ENCODE measurements at regions not wholly inside any gene's neighbourhood (a gene's known extent, or its start where the extent isn't known, plus 50 kb on each side); places are given as distances from the start of the nearest gene placed in this dataset.

GRCh38 chr7:121452389-121452788 is 56.3 kb upstream of the FAM3C start:
- Histone ChIP-seq H3K36me3 (ENCODE audit: control insufficient read depth, insufficient read depth, low read length) (no peaks in the 10 kb centered on the region), H3K27me3 (ENCODE audit: control insufficient read depth, insufficient read depth, low read length) (no peaks in the 10 kb centered on the region), H3K4me3 (ENCODE audit: low read length) (no peak overlapping the region), H3K4me1 (ENCODE audit: control insufficient read depth, insufficient read depth, low read length) (no peaks in the 10 kb centered on the region), H3K27ac (ENCODE audit: low read depth, low read length) (no peak overlapping the region), H3K9ac (ENCODE audit: low read length) (no peak overlapping the region)

GRCh38 chr7:121451367-121452094 is 55.4 kb upstream of the FAM3C start:
- Histone ChIP-seq H3K27me3 (ENCODE audit: control insufficient read depth, insufficient read depth, low read length) (no peaks in the 10 kb centered on the region), H3K27ac (ENCODE audit: low read depth, low read length) (no peak overlapping the region), H3K4me1 (ENCODE audit: control insufficient read depth, insufficient read depth, low read length) (no peaks in the 10 kb centered on the region), H3K4me3 (ENCODE audit: low read length) (no peak overlapping the region), H3K9ac (ENCODE audit: low read length) (no peak overlapping the region), H3K36me3 (ENCODE audit: control insufficient read depth, insufficient read depth, low read length) (no peaks in the 10 kb centered on the region)

GRCh38 chr7:121450631-121451198 is 54.6 kb upstream of the FAM3C start:
- H3K4me3 ChIP-seq (ENCODE audit: low read length), result no peak overlapping the region
- H3K27me3 ChIP-seq (ENCODE audit: control insufficient read depth, insufficient read depth, low read length), result no peaks in the 10 kb centered on the region
- H3K9ac ChIP-seq (ENCODE audit: low read length), result no peak overlapping the region
- no peaks in the 10 kb centered on the region for H3K4me1 ChIP-seq (ENCODE audit: control insufficient read depth, insufficient read depth, low read length)
- H3K27ac ChIP-seq (ENCODE audit: low read depth, low read length), result no peak overlapping the region
- H3K36me3 ChIP-seq (ENCODE audit: control insufficient read depth, insufficient read depth, low read length), result no peaks in the 10 kb centered on the region

GRCh38 chr7:121449735-121450240 is 53.7 kb upstream of the FAM3C start:
- Histone ChIP-seq H3K9ac (ENCODE audit: low read length) (no peak overlapping the region), H3K4me3 (ENCODE audit: low read length) (no peak overlapping the region), H3K27ac (ENCODE audit: low read depth, low read length) (no peak overlapping the region), H3K27me3 (ENCODE audit: control insufficient read depth, insufficient read depth, low read length) (no peaks in the 10 kb centered on the region), H3K4me1 (ENCODE audit: control insufficient read depth, insufficient read depth, low read length) (no peaks in the 10 kb centered on the region), H3K36me3 (ENCODE audit: control insufficient read depth, insufficient read depth, low read length) (no peaks in the 10 kb centered on the region)

- H3K4me3 ChIP-seq (ENCODE audit: low read length), result no peak overlapping the region
- no peaks in the 10 kb centered on the region for H3K27me3 ChIP-seq (ENCODE audit: control insufficient read depth, insufficient read depth, low read length)
- no peak overlapping the region for H3K9ac ChIP-seq (ENCODE audit: low read length)
- H3K36me3 ChIP-seq (ENCODE audit: control insufficient read depth, insufficient read depth, low read length), result no peaks in the 10 kb centered on the region
- no peak overlapping the region for H3K27ac ChIP-seq (ENCODE audit: low read depth, low read length)
- H3K4me1 ChIP-seq (ENCODE audit: control insufficient read depth, insufficient read depth, low read length), result no peaks in the 10 kb centered on the region
These were observed 53.2 kb upstream of the FAM3C start for GRCh38 chr7:121449329-121449728.

- no peak overlapping the region for H3K27ac ChIP-seq (ENCODE audit: low read depth, low read length)
These were observed 52.3 kb upstream of the FAM3C start for GRCh38 chr7:121448429-121448828.

GRCh38 chr7:121447911-121448300 is 51.8 kb upstream of the FAM3C start:
- Histone ChIP-seq H3K9ac (ENCODE audit: low read length) (no peak overlapping the region), H3K27ac (ENCODE audit: low read depth, low read length) (no peak overlapping the region), H3K36me3 (ENCODE audit: control insufficient read depth, insufficient read depth, low read length) (no peaks in the 10 kb centered on the region), H3K27me3 (ENCODE audit: control insufficient read depth, insufficient read depth, low read length) (no peaks in the 10 kb centered on the region), H3K4me3 (ENCODE audit: low read length) (no peak overlapping the region), H3K4me1 (ENCODE audit: control insufficient read depth, insufficient read depth, low read length) (no peaks in the 10 kb centered on the region)

More at GRCh38 chr7:121448429-121448828, 52.3 kb upstream of the FAM3C start:
- H3K9ac ChIP-seq (ENCODE audit: low read length), result no peak overlapping the region
- H3K4me3 ChIP-seq (ENCODE audit: low read length), result no peak overlapping the region
- no peaks in the 10 kb centered on the region for H3K36me3 ChIP-seq (ENCODE audit: control insufficient read depth, insufficient read depth, low read length)
- no peaks in the 10 kb centered on the region for H3K4me1 ChIP-seq (ENCODE audit: control insufficient read depth, insufficient read depth, low read length)
- H3K27me3 ChIP-seq (ENCODE audit: control insufficient read depth, insufficient read depth, low read length), result no peaks in the 10 kb centered on the region

- H3K4me1 ChIP-seq (ENCODE audit: control insufficient read depth, insufficient read depth, low read length), result no peaks in the 10 kb centered on the region
- H3K36me3 ChIP-seq (ENCODE audit: control insufficient read depth, insufficient read depth, low read length), result no peaks in the 10 kb centered on the region
- H3K9ac ChIP-seq (ENCODE audit: low read length), result no peak overlapping the region
- H3K4me3 ChIP-seq (ENCODE audit: low read length), result no peak overlapping the region
- H3K27me3 ChIP-seq (ENCODE audit: control insufficient read depth, insufficient read depth, low read length), result no peaks in the 10 kb centered on the region
- no peak overlapping the region for H3K27ac ChIP-seq (ENCODE audit: low read depth, low read length)
These were observed 51.3 kb upstream of the FAM3C start for GRCh38 chr7:121447243-121447910.

- Histone ChIP-seq H3K27me3 (ENCODE audit: control insufficient read depth, insufficient read depth, low read length) (no peaks in the 10 kb centered on the region), H3K27ac (ENCODE audit: low read depth, low read length) (no peak overlapping the region), H3K4me1 (ENCODE audit: control insufficient read depth, insufficient read depth, low read length) (no peaks in the 10 kb centered on the region), H3K4me3 (ENCODE audit: low read length) (no peak overlapping the region), H3K9ac (ENCODE audit: low read length) (no peak overlapping the region), H3K36me3 (ENCODE audit: control insufficient read depth, insufficient read depth, low read length) (peaks cover 2% of the 10 kb centered on the region)
These were observed 50.4 kb upstream of the FAM3C start for GRCh38 chr7:121446526-121446925.
